RPMI8226 (cell line): ENCODE measurements at regions not wholly inside any gene's neighbourhood (a gene's known extent, or its start where the extent isn't known, plus 50 kb on each side); places are given as distances from the start of the nearest gene placed in this dataset.
"Not testable (repeated sequence)": the region's sequence is repeated elsewhere in the genome, so short reads cannot be mapped to it uniquely, and the experiment has no call there.

Experiments
- DNase-seq: peaks from one replicate; pipeline ENCODE4 v3.0.0-alpha.2; 2015

GRCh38 chr13:65273811-65274420 lies 1956.2 kb downstream of the PCDH9 start:
- DNase-seq: not testable (repeated sequence)

GRCh38 chr13:65268009-65268408 lies 1962.1 kb downstream of the PCDH9 start:
- DNase-seq: peak; percentile 10

- no peak for DNase-seq
These were observed 1964.1 kb downstream of the PCDH9 start for GRCh38 chr13:65265988-65266387.

- DNase-seq: no peak
These were observed 1966.1 kb downstream of the PCDH9 start for GRCh38 chr13:65264066-65264465.

- DNase-seq: peak; percentile 52
These were observed 1968.9 kb downstream of the PCDH9 start for GRCh38 chr13:65260946-65261891.

- DNase-seq: no peak
These were observed 1989.4 kb downstream of the PCDH9 start for GRCh38 chr13:65240773-65241172.

GRCh38 chr13:65236841-65237418 lies 1993.2 kb downstream of the PCDH9 start:
- no peak for DNase-seq

DNA sequence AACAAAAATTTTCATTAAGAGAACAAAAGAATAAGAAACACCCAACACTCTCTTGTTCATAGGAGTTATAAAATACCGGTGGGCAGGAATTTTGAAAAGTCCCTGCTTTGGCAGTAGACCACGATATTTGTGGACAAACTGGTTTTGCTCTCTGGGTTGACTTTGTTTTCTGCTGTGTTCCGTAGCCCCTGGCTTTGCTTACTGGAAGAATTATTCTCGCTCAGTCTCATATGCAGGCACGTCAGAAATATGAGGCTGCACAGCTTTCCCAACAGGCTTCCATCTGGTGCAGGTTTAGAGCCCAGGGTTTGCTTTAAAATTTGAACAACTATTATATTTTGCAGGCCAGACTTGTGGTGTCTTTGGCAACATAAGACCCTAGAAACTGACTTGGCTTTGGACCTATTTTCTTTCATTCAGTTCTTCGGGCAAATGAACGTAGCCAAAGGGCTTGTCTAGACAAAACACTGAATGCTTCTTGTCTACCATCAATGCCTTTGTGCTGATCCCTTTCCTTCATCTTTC lies 2012.6 kb downstream of the PCDH9 start:
- no peak for DNase-seq

GRCh38 chr13:65202845-65203244 lies 2027.3 kb downstream of the PCDH9 start:
- peak; percentile 8 for DNase-seq

GRCh38 chr13:65188721-65189120 lies 2041.4 kb downstream of the PCDH9 start:
- DNase-seq: no peak

DNA sequence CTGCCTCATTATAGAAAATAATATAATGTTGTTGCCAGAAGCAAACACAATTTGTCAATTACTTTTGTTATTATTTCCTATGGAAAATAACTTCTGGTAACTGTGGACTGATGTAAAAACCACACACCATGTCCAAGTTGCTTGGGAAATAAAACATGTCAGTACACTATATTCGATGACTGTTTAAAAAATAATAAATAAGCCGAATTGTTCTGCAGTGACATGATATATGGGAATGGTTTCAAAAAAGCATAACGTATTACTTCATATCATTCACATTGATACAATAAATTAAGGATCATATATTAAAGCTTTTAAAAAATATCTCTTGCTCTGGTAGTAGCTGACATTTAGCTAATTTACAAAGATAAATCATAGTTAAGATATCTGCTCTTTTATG lies 2062.1 kb downstream of the PCDH9 start:
- no peak for DNase-seq

- no peak for DNase-seq
These were observed 2063.5 kb downstream of the PCDH9 start for GRCh38 chr13:65166675-65167074.

GRCh38 chr13:65159803-65160202 lies 2070.3 kb downstream of the PCDH9 start:
- no peak for DNase-seq

GRCh38 chr13:65155861-65156260 lies 2074.3 kb downstream of the PCDH9 start:
- DNase-seq: no peak

DNA sequence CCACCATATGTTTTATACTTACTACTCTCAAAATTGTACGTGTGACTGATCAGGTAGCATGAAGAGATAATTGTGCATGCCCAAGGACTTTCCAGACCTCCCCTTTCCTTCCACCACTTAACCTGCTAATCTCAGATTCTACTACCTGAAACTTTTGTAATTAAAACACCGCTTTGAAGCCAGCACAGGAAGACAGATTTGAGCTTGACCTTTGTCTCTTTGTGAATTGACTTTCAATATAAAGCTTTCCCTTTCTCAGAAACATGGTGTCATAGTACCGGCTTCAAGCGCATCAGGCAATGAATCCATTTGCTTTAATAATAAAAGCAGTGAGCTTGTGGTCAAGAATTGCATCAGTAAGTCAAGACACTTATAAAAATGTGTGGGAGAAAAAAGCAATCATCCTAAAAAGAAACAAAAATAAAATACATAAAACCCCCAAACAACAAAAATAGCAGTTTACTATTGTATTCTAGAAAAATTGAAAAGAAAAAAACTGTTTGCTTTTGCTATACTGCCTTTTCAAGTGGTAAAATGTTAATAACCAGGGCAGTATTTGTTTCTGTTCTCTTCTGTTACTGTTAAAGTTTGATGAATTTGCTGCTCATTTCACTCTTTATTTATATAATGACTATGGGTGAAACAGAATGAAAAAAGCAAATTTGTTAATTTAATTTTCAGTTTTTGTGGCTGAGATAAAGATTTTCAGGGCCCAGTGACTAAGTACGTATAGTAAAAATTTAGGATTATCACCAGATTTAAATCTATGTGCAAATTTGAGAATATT lies 2075.3 kb downstream of the PCDH9 start:
- DNase-seq: peak; percentile 26

DNA sequence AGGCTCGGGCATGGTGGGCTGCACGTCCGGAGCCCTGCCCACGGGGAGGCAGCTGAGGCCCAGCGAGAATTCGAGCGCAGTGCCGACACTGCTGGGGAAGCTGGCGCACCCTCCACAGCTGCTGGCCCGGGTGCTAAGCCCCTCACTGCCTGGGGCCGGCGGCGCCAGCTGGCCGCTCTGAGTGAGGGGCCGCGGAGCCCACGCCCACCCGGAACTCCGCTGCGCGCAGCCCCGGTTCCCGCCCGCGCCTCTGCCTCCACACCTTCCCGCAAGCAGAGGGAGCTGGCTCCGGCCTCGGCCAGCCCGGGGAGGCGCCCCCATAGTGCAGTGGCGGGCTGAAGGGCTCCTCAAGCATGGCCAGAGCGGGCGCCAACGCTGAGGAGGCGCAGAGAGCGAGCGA lies 2080.4 kb downstream of the PCDH9 start:
- no peak for DNase-seq

- DNase-seq: no peak
These were observed 2086.2 kb downstream of the PCDH9 start for GRCh38 chr13:65143920-65144319.

DNA sequence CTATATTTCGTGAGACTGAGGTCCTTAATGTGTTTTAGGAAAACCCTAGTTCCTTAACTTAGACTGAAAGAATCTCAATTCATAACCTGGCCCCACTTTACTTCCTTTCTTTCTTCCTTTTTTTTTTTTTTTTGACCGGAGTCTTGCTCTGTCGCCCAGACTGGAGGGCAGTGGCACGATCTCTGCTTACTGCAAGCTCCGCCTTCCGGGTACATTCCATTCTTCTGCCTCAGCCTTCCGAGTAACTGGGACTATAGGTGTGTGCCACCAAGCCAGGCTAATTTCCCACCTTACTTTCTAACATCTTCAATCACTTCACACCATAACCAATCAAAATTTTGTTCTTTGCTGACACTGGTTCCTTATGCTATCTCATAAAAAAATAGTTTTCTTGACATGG lies 2097.0 kb downstream of the PCDH9 start:
- DNase-seq: no peak

DNA sequence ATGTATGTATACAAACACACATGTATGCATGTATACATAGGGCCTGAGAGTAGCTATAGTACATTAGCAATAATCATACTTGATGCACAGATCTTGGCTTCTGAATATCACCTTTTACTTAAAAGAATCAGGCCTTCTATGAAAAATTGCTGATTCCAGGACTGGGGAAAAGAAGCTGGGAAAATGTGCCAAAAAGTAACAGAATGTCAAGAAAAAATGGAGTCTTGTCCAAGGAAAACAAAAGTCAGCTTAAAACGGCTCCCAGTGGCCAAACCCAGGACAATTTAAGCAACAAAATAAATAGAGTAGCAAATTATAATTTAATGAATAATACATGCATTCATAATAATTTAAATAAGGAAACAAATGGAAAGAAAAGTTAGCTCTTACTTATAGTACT lies 2104.9 kb downstream of the PCDH9 start:
- DNase-seq: no peak

- DNase-seq: no peak
These were observed 2117.6 kb downstream of the PCDH9 start for GRCh38 chr13:65112531-65112941.

- DNase-seq: no peak
These were observed 2118.0 kb downstream of the PCDH9 start for GRCh38 chr13:65112123-65112522.

- no peak for DNase-seq
These were observed 2118.9 kb downstream of the PCDH9 start for GRCh38 chr13:65111223-65111622.

DNA sequence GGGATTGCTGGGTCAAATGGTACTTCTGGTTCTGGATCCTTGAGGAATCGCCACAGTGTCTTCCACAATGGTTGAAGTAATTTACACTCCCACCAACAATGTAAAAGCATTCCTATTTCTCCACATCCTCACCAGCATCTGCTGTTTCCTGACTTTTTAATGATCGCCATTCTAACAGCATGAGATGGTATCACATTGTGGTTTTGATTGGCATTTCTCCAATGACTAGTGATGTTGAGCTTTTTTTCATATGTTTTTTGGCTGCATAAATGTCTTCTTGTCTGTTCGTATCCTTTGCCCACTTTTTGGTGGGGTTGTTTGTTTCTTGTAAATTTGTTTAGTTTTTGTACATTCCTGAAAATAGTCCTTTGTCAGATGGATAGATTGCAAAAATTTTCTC lies 2125.7 kb downstream of the PCDH9 start:
- not testable (repeated sequence) for DNase-seq
